Liver (tissue), 8 donors: ENCODE measurements at regions not wholly inside any gene's neighbourhood (a gene's known extent, or its start where the extent isn't known, plus 50 kb on each side); places are given as distances from the start of the nearest gene placed in this dataset.

Experiments used
- DNase-seq: peaks from one replicate; pipeline ENCODE4 v3.0.0-alpha.2; 2017; ENCODE audit warnings: low spot score
- H3K27ac ChIP-seq, 2 donors: one replicate each; pipeline ENCODE4 v1.7.0; 2013; ENCODE audit warnings: inconsistent platforms in 2 of 2, low read length in 2 of 2, control low read depth in 1 of 2, low read depth in 1 of 2, mild to moderate bottlenecking in 1 of 2
- H3K27me3 ChIP-seq, 4 donors: one replicate each; pipeline versions ENCODE4 v1.6.1 to v1.7.0; 2013; ENCODE audit warnings: low read length in 3 of 4, inconsistent platforms in 1 of 4, mild to moderate bottlenecking in 1 of 4, moderate library complexity in 1 of 4; ENCODE audit not compliant: control insufficient read depth in 4 of 4, insufficient read depth in 4 of 4
- H3K36me3 ChIP-seq, 4 donors: one replicate each; pipeline versions ENCODE4 v1.6.1 to v1.7.0; 2013; ENCODE audit warnings: low read length in 3 of 4, mild to moderate bottlenecking in 3 of 4, low read depth in 1 of 4, moderate library complexity in 1 of 4; ENCODE audit not compliant: control insufficient read depth in 4 of 4, insufficient read depth in 3 of 4
- H3K4me1 ChIP-seq, 4 donors: one replicate each; pipeline versions ENCODE4 v1.6.1 to v1.7.0; 2013; ENCODE audit warnings: low read length in 3 of 4, mild to moderate bottlenecking in 3 of 4, moderate library complexity in 1 of 4; ENCODE audit not compliant: control insufficient read depth in 4 of 4, insufficient read depth in 4 of 4
- H3K4me3 ChIP-seq, 3 donors: one replicate each; pipeline versions ENCODE4 v1.6.1 to v1.7.0; 2013; ENCODE audit warnings: low read length in 3 of 3, control low read depth in 1 of 3, low read depth in 1 of 3, mild to moderate bottlenecking in 1 of 3
- H3K9ac ChIP-seq, 2 donors: one replicate each; pipeline ENCODE4 v1.7.0; 2013; ENCODE audit warnings: low read length in 2 of 2, mild to moderate bottlenecking in 2 of 2, moderate library complexity in 2 of 2, control low read depth in 1 of 2, low read depth in 1 of 2
- H3K9me3 ChIP-seq, 4 donors: one replicate each; pipeline versions ENCODE4 v1.6.1 to v1.7.0; 2013; ENCODE audit warnings: low read length in 3 of 4; ENCODE audit not compliant: control insufficient read depth in 4 of 4
- EGR1 ChIP-seq, 2 donors: IDR thresholded peaks; 2 replicates each; pipeline ENCODE4 v1.6.1; 2016 to 2018; ENCODE audit warnings: antibody characterized with exemption in 2 of 2, low read depth in 2 of 2
- FOXA1 ChIP-seq: IDR thresholded peaks from 2 replicates; pipeline ENCODE4 v1.6.1; 2016; ENCODE audit warnings: antibody characterized with exemption
- FOXA2 ChIP-seq: IDR thresholded peaks from 2 replicates; pipeline ENCODE4 v1.6.1; 2016; ENCODE audit warnings: antibody characterized with exemption
- GABPA ChIP-seq, 2 donors: IDR thresholded peaks in 1 of 2; conservative IDR thresholded peaks in 1 of 2; 2 replicates each; pipeline ENCODE4 v1.6.1; 2016; ENCODE audit warnings: antibody characterized with exemption in 2 of 2, mild to moderate bottlenecking in 1 of 2, moderate library complexity in 1 of 2
- HNF4A ChIP-seq, 2 donors: conservative IDR thresholded peaks; 2 replicates each; pipeline ENCODE4 v1.6.1; 2016; ENCODE audit warnings: antibody characterized with exemption in 2 of 2, mild to moderate bottlenecking in 2 of 2
- HNF4G ChIP-seq: IDR thresholded peaks from 2 replicates; pipeline ENCODE4 v1.6.1; 2016; ENCODE audit warnings: antibody characterized with exemption
- JUND ChIP-seq, 2 donors: IDR thresholded peaks; 2 replicates each; pipeline ENCODE4 v1.6.1; 2016; ENCODE audit warnings: antibody characterized with exemption in 2 of 2
- NR2F2 ChIP-seq: IDR thresholded peaks from 2 replicates; pipeline ENCODE4 v1.6.1; 2016; ENCODE audit warnings: antibody characterized with exemption
- RAD21 ChIP-seq, 2 donors: IDR thresholded peaks; 2 replicates each; pipeline ENCODE4 v1.6.1; 2016; ENCODE audit warnings: antibody characterized with exemption in 2 of 2, mild to moderate bottlenecking in 2 of 2
- RXRA ChIP-seq, 2 donors: IDR thresholded peaks; 2 replicates each; pipeline ENCODE4 v1.6.1; 2017 to 2018; ENCODE audit warnings: antibody characterized with exemption in 2 of 2, mild to moderate bottlenecking in 1 of 2
- SP1 ChIP-seq: IDR thresholded peaks from 2 replicates; pipeline ENCODE4 v1.6.1; 2018; ENCODE audit warnings: antibody characterized with exemption, mild to moderate bottlenecking
- TAF1 ChIP-seq: conservative IDR thresholded peaks from 2 replicates; pipeline ENCODE4 v1.6.1; 2016; ENCODE audit warnings: antibody characterized with exemption, mild to moderate bottlenecking
- YY1 ChIP-seq: IDR thresholded peaks from 2 replicates; pipeline ENCODE4 v1.6.1; 2016; ENCODE audit warnings: antibody characterized with exemption, mild to moderate bottlenecking
- WGBS: extraction: QIAGEN DNeasy Blood & Tissue Kit; methylation state at CpG from one replicate; pipeline ENCODE4 v1.1.7; 2013; 5-methylcytosine and 5-hydroxymethylcytosine counted together
- TF ChIP-seq, protein P1 (sequence below): IDR thresholded peaks from 2 replicates; pipeline ENCODE4 v1.6.1; 2016; ENCODE audit warnings: antibody characterized with exemption
- TF ChIP-seq, protein P2 (sequence below): IDR thresholded peaks from 2 replicates; pipeline ENCODE4 v1.6.1; 2016; ENCODE audit warnings: antibody characterized with exemption
- TF ChIP-seq, protein P3 (sequence below): IDR thresholded peaks from 2 replicates; pipeline ENCODE4 v1.6.1; 2016; ENCODE audit warnings: antibody characterized with exemption, mild to moderate bottlenecking
- TF ChIP-seq, protein P4 (sequence below): fragments of 150-350 bp; IDR thresholded peaks from 2 replicates; pipeline ENCODE4 v1.5.1; 2017; ENCODE audit warnings: improper control_type of control experiment, low read depth, low read length; ENCODE audit not compliant: missing input control
- TF ChIP-seq, protein P5 (sequence below): IDR thresholded peaks from 2 replicates; pipeline ENCODE4 v1.6.1; 2016; ENCODE audit warnings: antibody characterized with exemption
- donor health status: healthy.
- donor health status: healthy.
- donor health status: healthy.
- donor health status: healthy.
- donor health status: healthy.

DNA sequence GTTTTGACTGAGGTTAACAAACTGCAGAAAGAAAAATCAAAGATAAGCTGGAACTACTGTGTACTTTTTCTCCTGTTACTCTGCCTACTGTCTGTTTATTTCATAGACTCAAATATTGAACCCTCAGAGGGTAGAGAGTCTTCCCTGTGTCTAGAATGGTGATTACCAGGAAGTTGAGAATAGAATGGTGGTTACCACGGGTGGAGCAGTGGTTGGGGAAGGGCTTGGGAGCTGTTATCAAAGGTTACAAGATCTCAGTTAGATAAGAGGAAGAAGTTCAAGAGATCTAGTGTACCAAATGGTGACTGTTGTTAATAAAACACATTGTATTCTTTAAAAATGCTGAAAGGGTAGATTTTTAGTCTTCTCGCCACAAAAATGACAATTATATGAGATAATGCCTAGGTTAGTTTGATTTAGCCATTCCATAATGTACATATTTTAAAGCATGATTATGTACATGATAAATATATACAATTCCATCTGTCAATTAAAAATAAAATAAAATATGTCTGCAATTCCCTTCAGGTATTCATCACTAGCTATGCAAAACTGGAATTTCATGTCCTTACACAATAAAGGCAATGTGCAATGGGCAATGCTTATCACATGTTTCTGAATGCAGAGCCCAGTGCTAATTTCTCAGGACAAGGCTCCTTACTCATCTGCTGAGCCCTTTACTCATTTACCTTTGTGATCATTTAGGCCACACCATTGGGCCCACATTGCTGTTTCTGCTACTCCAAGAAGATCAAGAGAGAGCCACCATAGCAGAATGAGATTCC lies 474.3 kb upstream of the CAMK1G start:
- no peak for DNase-seq
- no peaks in the 10 kb centered on the region for H3K27me3 ChIP-seq
- no peaks in the 10 kb centered on the region for H3K9me3 ChIP-seq
- no peaks in the 10 kb centered on the region for H3K36me3 ChIP-seq
- TF ChIP-seq FOXA1: no peak
- TF ChIP-seq HNF4A (conservative IDR thresholded peaks at IDR 0.05): no peak
- no peak for TF ChIP-seq RAD21 (IDR thresholded peaks at IDR 0.05)
- no peak for TF ChIP-seq SP1
- no peak for TF ChIP-seq FOXA2
- TF ChIP-seq NR2F2: no peak
- no peak for TF ChIP-seq EGR1 (IDR thresholded peaks at IDR 0.05; ENCODE audit: low read depth in 2 of 2)
- 73% methylated on average over 2 of the region's 2 CpGs for WGBS
- H3K4me1 ChIP-seq: peaks cover 0 to 8% (median 6%) of the 10 kb centered on the region in 4 donors
- H3K27ac ChIP-seq: no peak overlapping the region
- no peak overlapping the region for H3K9ac ChIP-seq
- no peak overlapping the region for H3K4me3 ChIP-seq

DNA sequence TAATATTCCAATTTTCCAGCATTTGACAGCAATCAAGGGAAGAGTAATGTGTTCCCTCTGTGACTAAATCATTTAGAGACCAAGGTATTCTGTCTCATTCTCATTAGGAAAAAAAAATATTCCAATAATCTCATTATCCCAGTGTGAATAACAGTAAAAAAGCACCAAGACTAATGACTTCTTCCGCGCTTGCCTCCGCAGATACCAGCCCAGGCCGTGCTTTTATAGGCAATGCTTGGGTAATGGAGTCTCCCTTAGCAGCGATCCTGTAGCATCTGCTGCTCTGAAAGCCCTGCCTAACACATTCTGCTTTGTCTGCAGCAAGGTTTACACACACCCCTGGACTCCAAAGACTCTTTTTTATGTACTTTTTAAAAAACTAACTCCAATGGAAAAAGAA lies 470.0 kb upstream of the CAMK1G start:
- TF ChIP-seq SP1 (no peak), NR2F2 (no peak), EGR1 (IDR thresholded peaks at IDR 0.05; ENCODE audit: low read depth in 2 of 2) (no peak), YY1 (no peak), GABPA (IDR thresholded peaks at IDR 0.05 in 1 of 2, conservative IDR thresholded peaks at IDR 0.05 in 1 of 2) (no peak), FOXA2 (no peak), RAD21 (IDR thresholded peaks at IDR 0.05) (no peak), HNF4G (no peak), FOXA1 (no peak), HNF4A (conservative IDR thresholded peaks at IDR 0.05) (no peak), TAF1 (no peak), RXRA (IDR thresholded peaks at IDR 0.05) (no peak), JUND (IDR thresholded peaks at IDR 0.05) (no peak)
- TF ChIP-seq, protein P1, sequence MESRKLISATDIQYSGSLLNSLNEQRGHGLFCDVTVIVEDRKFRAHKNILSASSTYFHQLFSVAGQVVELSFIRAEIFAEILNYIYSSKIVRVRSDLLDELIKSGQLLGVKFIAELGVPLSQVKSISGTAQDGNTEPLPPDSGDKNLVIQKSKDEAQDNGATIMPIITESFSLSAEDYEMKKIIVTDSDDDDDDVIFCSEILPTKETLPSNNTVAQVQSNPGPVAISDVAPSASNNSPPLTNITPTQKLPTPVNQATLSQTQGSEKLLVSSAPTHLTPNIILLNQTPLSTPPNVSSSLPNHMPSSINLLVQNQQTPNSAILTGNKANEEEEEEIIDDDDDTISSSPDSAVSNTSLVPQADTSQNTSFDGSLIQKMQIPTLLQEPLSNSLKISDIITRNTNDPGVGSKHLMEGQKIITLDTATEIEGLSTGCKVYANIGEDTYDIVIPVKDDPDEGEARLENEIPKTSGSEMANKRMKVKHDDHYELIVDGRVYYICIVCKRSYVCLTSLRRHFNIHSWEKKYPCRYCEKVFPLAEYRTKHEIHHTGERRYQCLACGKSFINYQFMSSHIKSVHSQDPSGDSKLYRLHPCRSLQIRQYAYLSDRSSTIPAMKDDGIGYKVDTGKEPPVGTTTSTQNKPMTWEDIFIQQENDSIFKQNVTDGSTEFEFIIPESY: no peak
- TF ChIP-seq, protein P2, sequence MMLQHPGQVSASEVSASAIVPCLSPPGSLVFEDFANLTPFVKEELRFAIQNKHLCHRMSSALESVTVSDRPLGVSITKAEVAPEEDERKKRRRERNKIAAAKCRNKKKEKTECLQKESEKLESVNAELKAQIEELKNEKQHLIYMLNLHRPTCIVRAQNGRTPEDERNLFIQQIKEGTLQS: no peak
- TF ChIP-seq, protein P3, sequence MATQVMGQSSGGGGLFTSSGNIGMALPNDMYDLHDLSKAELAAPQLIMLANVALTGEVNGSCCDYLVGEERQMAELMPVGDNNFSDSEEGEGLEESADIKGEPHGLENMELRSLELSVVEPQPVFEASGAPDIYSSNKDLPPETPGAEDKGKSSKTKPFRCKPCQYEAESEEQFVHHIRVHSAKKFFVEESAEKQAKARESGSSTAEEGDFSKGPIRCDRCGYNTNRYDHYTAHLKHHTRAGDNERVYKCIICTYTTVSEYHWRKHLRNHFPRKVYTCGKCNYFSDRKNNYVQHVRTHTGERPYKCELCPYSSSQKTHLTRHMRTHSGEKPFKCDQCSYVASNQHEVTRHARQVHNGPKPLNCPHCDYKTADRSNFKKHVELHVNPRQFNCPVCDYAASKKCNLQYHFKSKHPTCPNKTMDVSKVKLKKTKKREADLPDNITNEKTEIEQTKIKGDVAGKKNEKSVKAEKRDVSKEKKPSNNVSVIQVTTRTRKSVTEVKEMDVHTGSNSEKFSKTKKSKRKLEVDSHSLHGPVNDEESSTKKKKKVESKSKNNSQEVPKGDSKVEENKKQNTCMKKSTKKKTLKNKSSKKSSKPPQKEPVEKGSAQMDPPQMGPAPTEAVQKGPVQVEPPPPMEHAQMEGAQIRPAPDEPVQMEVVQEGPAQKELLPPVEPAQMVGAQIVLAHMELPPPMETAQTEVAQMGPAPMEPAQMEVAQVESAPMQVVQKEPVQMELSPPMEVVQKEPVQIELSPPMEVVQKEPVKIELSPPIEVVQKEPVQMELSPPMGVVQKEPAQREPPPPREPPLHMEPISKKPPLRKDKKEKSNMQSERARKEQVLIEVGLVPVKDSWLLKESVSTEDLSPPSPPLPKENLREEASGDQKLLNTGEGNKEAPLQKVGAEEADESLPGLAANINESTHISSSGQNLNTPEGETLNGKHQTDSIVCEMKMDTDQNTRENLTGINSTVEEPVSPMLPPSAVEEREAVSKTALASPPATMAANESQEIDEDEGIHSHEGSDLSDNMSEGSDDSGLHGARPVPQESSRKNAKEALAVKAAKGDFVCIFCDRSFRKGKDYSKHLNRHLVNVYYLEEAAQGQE: no peak
- TF ChIP-seq, protein P4, sequence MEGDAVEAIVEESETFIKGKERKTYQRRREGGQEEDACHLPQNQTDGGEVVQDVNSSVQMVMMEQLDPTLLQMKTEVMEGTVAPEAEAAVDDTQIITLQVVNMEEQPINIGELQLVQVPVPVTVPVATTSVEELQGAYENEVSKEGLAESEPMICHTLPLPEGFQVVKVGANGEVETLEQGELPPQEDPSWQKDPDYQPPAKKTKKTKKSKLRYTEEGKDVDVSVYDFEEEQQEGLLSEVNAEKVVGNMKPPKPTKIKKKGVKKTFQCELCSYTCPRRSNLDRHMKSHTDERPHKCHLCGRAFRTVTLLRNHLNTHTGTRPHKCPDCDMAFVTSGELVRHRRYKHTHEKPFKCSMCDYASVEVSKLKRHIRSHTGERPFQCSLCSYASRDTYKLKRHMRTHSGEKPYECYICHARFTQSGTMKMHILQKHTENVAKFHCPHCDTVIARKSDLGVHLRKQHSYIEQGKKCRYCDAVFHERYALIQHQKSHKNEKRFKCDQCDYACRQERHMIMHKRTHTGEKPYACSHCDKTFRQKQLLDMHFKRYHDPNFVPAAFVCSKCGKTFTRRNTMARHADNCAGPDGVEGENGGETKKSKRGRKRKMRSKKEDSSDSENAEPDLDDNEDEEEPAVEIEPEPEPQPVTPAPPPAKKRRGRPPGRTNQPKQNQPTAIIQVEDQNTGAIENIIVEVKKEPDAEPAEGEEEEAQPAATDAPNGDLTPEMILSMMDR: no peak
- TF ChIP-seq, protein P5, sequence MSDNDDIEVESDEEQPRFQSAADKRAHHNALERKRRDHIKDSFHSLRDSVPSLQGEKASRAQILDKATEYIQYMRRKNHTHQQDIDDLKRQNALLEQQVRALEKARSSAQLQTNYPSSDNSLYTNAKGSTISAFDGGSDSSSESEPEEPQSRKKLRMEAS: no peak
- Histone ChIP-seq H3K9me3 (no peaks in the 10 kb centered on the region), H3K36me3 (no peaks in the 10 kb centered on the region), H3K4me1 (no peaks in the 10 kb centered on the region), H3K4me3 (no peak overlapping the region), H3K9ac (no peak overlapping the region), H3K27ac (no peak overlapping the region), H3K27me3 (no peaks in the 10 kb centered on the region)
- no peak for DNase-seq
- WGBS: 81% methylated on average over 5 of the region's 5 CpGs
